Activated CD8-positive, alpha-beta memory T cell treated with anti-CD3 and anti-CD28 coated beads, Interleukin-2, amount 50 U/mL, for 24 hours (primary cell): ENCODE measurements at regions not wholly inside any gene's neighbourhood (a gene's known extent, or its start where the extent isn't known, plus 50 kb on each side); places are given as distances from the start of the nearest gene placed in this dataset.
"Not testable (repeated sequence)": the region's sequence is repeated elsewhere in the genome, so short reads cannot be mapped to it uniquely, and the experiment has no call there.

Experiments
- DNase-seq: peaks from one replicate; pipeline ENCODE4 v3.0.0-alpha.2; 2020; ENCODE audit errors: extremely low read depth

- DNase-seq, result no peak
Measured at GRCh38 chr14:53742233-53742620, 214.4 kb downstream of the BMP4 start.

GRCh38 chr14:53741479-53742232 lies 215.0 kb downstream of the BMP4 start:
- DNase-seq, result no peak

GRCh38 chr14:53740570-53740969 lies 216.1 kb downstream of the BMP4 start:
- DNase-seq, result no peak

GRCh38 chr14:53735916-53736315 lies 220.7 kb downstream of the BMP4 start:
- DNase-seq, result no peak

- DNase-seq, result no peak
Measured at GRCh38 chr14:53723221-53723620, 233.4 kb downstream of the BMP4 start.

GRCh38 chr14:53719536-53719935 lies 237.1 kb downstream of the BMP4 start:
- DNase-seq, result no peak

GRCh38 chr14:53716578-53716977 lies 240.0 kb downstream of the BMP4 start:
- DNase-seq, result no peak

- DNase-seq, result no peak
Measured at GRCh38 chr14:53715193-53715721, 241.4 kb downstream of the BMP4 start.

GRCh38 chr14:53714495-53715192 lies 242.0 kb downstream of the BMP4 start:
- DNase-seq, result no peak

- DNase-seq, result not testable (repeated sequence)
Measured at GRCh38 chr14:53712901-53713300, 243.7 kb downstream of the BMP4 start.

GRCh38 chr14:53711205-53711604 lies 245.4 kb downstream of the BMP4 start:
- DNase-seq, result no peak

- no peak for DNase-seq
Measured at GRCh38 chr14:53710615-53711014, 246.0 kb downstream of the BMP4 start.

- DNase-seq, result no peak
Measured at GRCh38 chr14:53709381-53709780, 247.2 kb downstream of the BMP4 start.

GRCh38 chr14:53703457-53703856 lies 253.2 kb downstream of the BMP4 start:
- no peak for DNase-seq

GRCh38 chr14:53701108-53701875 lies 255.3 kb downstream of the BMP4 start:
- no peak for DNase-seq

GRCh38 chr14:53696217-53696965 lies 260.2 kb downstream of the BMP4 start:
- DNase-seq, result no peak

- DNase-seq, result no peak
Measured at GRCh38 chr14:53695692-53696214, 260.9 kb downstream of the BMP4 start.

GRCh38 chr14:53692885-53693284 lies 263.7 kb downstream of the BMP4 start:
- DNase-seq, result no peak

GRCh38 chr14:53692451-53692850 lies 264.2 kb downstream of the BMP4 start:
- DNase-seq, result no peak

GRCh38 chr14:53683229-53683628 lies 273.4 kb downstream of the BMP4 start:
- no peak for DNase-seq

GRCh38 chr14:53672526-53672925 lies 284.1 kb downstream of the BMP4 start:
- DNase-seq, result no peak
